ENCODE measurements at regions not wholly inside any gene's neighbourhood (a gene's known extent, or its start where the extent isn't known, plus 50 kb on each side); places are given as distances from the start of the nearest gene placed in this dataset.

GRCh38 chr10:78762086-78762630 is 306.6 kb upstream of the ZMIZ1 start:
- DNase-seq = no peak
- Histone ChIP-seq H3K27me3 (no peaks in the 10 kb centered on the region), H3K9me3 (no peaks in the 10 kb centered on the region), H3K27ac (no peak overlapping the region), H3K4me1 (peaks cover 8% of the 10 kb centered on the region), H3K4me3 (no peak overlapping the region), H3K36me3 (ENCODE audit: low read depth, missing control alignments) (no peaks in the 10 kb centered on the region)
- intact Hi-C loops (cut with DNase I; ENCODE audit: low total_unique reads) = no loop called here
- WGBS, 2 donors = 94 to 96% methylated on average over 7 of the region's 7 CpGs
- TF ChIP-seq CTCF (IDR thresholded peaks at IDR 0.05) (no peak), POLR2A (IDR thresholded peaks at IDR 0.05) (no peak)

- H3K9me3 ChIP-seq = no peaks in the 10 kb centered on the region
- H3K27ac ChIP-seq = no peak overlapping the region
- H3K27me3 ChIP-seq = no peaks in the 10 kb centered on the region
- 76 to 80% methylated on average over 6 of the region's 6 CpGs for WGBS, 2 donors
- H3K4me3 ChIP-seq = no peak overlapping the region
- no peaks in the 10 kb centered on the region for H3K36me3 ChIP-seq (ENCODE audit: low read depth, missing control alignments)
- H3K4me1 ChIP-seq = peaks cover 8% of the 10 kb centered on the region
- DNase-seq = no peak
- intact Hi-C loops (cut with DNase I; ENCODE audit: low total_unique reads) = no loop called here
- TF ChIP-seq POLR2A (IDR thresholded peaks at IDR 0.05) = no peak
These were observed 305.5 kb upstream of the ZMIZ1 start for GRCh38 chr10:78763234-78763633.

- TF ChIP-seq CTCF (IDR thresholded peaks at IDR 0.05) (no peak), POLR2A (IDR thresholded peaks at IDR 0.05) (no peak)
- no peak overlapping the region for H3K4me3 ChIP-seq
- H3K27me3 ChIP-seq = no peaks in the 10 kb centered on the region
- DNase-seq = peak; percentile 48
- intact Hi-C loops (cut with DNase I; ENCODE audit: low total_unique reads) = no loop called here
- H3K36me3 ChIP-seq (ENCODE audit: low read depth, missing control alignments) = no peaks in the 10 kb centered on the region
- H3K9me3 ChIP-seq = no peaks in the 10 kb centered on the region
- H3K4me1 ChIP-seq = peaks cover 8% of the 10 kb centered on the region
- peak overlapping the region in 1 of 2 donors; percentile 54 for H3K27ac ChIP-seq
- WGBS, 2 donors = 43 to 46% methylated on average over 9 to 10 of the region's 10 CpGs
These were observed 304.9 kb upstream of the ZMIZ1 start for GRCh38 chr10:78763651-78764395.

- no peak for DNase-seq
- WGBS, 2 donors = 84 to 91% methylated on average over 4 to 5 of the region's 5 CpGs
- Histone ChIP-seq H3K4me1 (peaks cover 8% of the 10 kb centered on the region), H3K9me3 (no peaks in the 10 kb centered on the region), H3K27ac (no peak overlapping the region), H3K36me3 (ENCODE audit: low read depth, missing control alignments) (no peaks in the 10 kb centered on the region), H3K27me3 (no peaks in the 10 kb centered on the region), H3K4me3 (no peak overlapping the region)
- intact Hi-C loops (cut with DNase I; ENCODE audit: low total_unique reads) = no loop called here
- TF ChIP-seq CTCF (IDR thresholded peaks at IDR 0.05) = no peak
- TF ChIP-seq POLR2A (IDR thresholded peaks at IDR 0.05) = no peak
These were observed 304.3 kb upstream of the ZMIZ1 start for GRCh38 chr10:78764436-78764835.

- Histone ChIP-seq H3K27me3 (no peaks in the 10 kb centered on the region), H3K4me1 (peaks cover 8% of the 10 kb centered on the region), H3K27ac (no peak overlapping the region), H3K36me3 (ENCODE audit: low read depth, missing control alignments) (no peaks in the 10 kb centered on the region), H3K9me3 (no peaks in the 10 kb centered on the region), H3K4me3 (no peak overlapping the region)
- WGBS, 2 donors = 91 to 96% methylated on average over 4 of the region's 4 CpGs
- DNase-seq = no peak
- TF ChIP-seq CTCF (IDR thresholded peaks at IDR 0.05) = no peak
- no peak for TF ChIP-seq POLR2A (IDR thresholded peaks at IDR 0.05)
- intact Hi-C loops (cut with DNase I; ENCODE audit: low total_unique reads) = no loop called here
These were observed 303.8 kb upstream of the ZMIZ1 start for GRCh38 chr10:78764846-78765430.

Data from testis (tissue), 2 donors.